BLaER1 (cell line): ENCODE measurements at regions not wholly inside any gene's neighbourhood (a gene's known extent, or its start where the extent isn't known, plus 50 kb on each side); places are given as distances from the start of the nearest gene placed in this dataset.

Experiments
- H3K27ac ChIP-seq: shearing (Covaris generic); formaldehyde crosslinking; 2 replicates; pipeline ENCODE4 v1.8.1; 2022
- H3K27me3 ChIP-seq: shearing (Covaris generic); formaldehyde crosslinking; 2 replicates; pipeline ENCODE4 v1.8.1; 2022
- H3K36me3 ChIP-seq: shearing (Covaris generic); formaldehyde crosslinking; 2 replicates; pipeline ENCODE4 v1.8.1; 2022
- H3K4me1 ChIP-seq: shearing (Covaris generic); formaldehyde crosslinking; 2 replicates; pipeline ENCODE4 v1.8.1; 2022
- H3K4me2 ChIP-seq: shearing (Covaris generic); formaldehyde crosslinking; 2 replicates; pipeline ENCODE4 v1.8.1; 2022
- H3K4me3 ChIP-seq: shearing (Covaris generic); formaldehyde crosslinking; 2 replicates; pipeline ENCODE4 v1.8.1; 2022
- H3K9ac ChIP-seq: shearing (Covaris generic); formaldehyde crosslinking; 2 replicates; pipeline ENCODE4 v1.8.1; 2022
- H3K9me3 ChIP-seq: shearing (Covaris generic); formaldehyde crosslinking; 2 replicates; pipeline ENCODE4 v1.8.1; 2022
- H4K20me1 ChIP-seq: shearing (Covaris generic); formaldehyde crosslinking; 2 replicates; pipeline ENCODE4 v1.8.1; 2022
- Cebpa-rat ChIP-seq: shearing (Covaris generic); IDR thresholded peaks from 2 replicates; pipeline ENCODE4 v1.8.1; 2022

DNA sequence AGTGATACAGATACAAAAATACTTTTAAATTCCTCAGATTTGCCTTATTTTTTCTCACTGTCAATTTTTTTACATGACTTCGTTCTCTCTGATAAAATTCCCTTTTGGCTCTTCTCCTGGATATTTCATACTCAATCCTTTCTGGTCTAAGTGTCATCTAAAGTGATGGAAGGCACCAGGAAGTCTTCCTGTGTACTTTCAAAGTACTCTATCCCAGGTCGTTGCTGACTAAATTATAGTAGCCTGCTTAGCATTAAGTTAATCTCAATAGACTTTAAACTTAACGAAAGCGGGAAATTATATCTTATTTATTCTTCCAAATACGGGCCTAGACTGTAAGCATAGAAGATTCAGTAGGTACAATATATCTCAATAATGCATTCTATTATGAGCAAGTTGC is 67.8 kb downstream of the CASP12 start:
- no peaks in the 10 kb centered on the region for H3K36me3 ChIP-seq
- no peak overlapping the region for H3K4me2 ChIP-seq
- no peaks in the 10 kb centered on the region for H3K4me1 ChIP-seq
- no peak for TF ChIP-seq Cebpa-rat
- no peak overlapping the region for H3K27ac ChIP-seq
- no peak overlapping the region for H3K9ac ChIP-seq
- H4K20me1 ChIP-seq, result no peaks in the 10 kb centered on the region
- no peak overlapping the region for H3K4me3 ChIP-seq
- H3K9me3 ChIP-seq, result no peaks in the 10 kb centered on the region
- no peaks in the 10 kb centered on the region for H3K27me3 ChIP-seq

- Histone ChIP-seq H3K9ac (no peak overlapping the region), H3K4me1 (no peaks in the 10 kb centered on the region), H3K27ac (no peak overlapping the region), H3K27me3 (no peaks in the 10 kb centered on the region), H3K4me3 (no peak overlapping the region), H3K4me2 (no peak overlapping the region), H3K36me3 (no peaks in the 10 kb centered on the region), H3K9me3 (no peaks in the 10 kb centered on the region), H4K20me1 (no peaks in the 10 kb centered on the region)
- TF ChIP-seq Cebpa-rat, result no peak
Observed at GRCh38 chr11:104830080-104830479, 68.2 kb downstream of the CASP12 start.

GRCh38 chr11:104826772-104827171 is 71.5 kb downstream of the CASP12 start:
- no peaks in the 10 kb centered on the region for H3K27me3 ChIP-seq
- H3K9ac ChIP-seq, result no peak overlapping the region
- no peaks in the 10 kb centered on the region for H3K9me3 ChIP-seq
- no peak overlapping the region for H3K4me3 ChIP-seq
- no peaks in the 10 kb centered on the region for H4K20me1 ChIP-seq
- H3K4me1 ChIP-seq, result no peaks in the 10 kb centered on the region
- H3K36me3 ChIP-seq, result no peaks in the 10 kb centered on the region
- no peak overlapping the region for H3K27ac ChIP-seq
- no peak for TF ChIP-seq Cebpa-rat
- H3K4me2 ChIP-seq, result no peak overlapping the region

GRCh38 chr11:104823657-104824056 is 74.6 kb downstream of the CASP12 start:
- Histone ChIP-seq H3K4me2 (no peak overlapping the region), H3K9me3 (no peaks in the 10 kb centered on the region), H3K36me3 (no peaks in the 10 kb centered on the region), H3K27ac (no peak overlapping the region), H4K20me1 (no peaks in the 10 kb centered on the region), H3K27me3 (no peaks in the 10 kb centered on the region), H3K4me1 (no peaks in the 10 kb centered on the region), H3K9ac (no peak overlapping the region), H3K4me3 (no peak overlapping the region)
- TF ChIP-seq Cebpa-rat, result no peak

- no peak for TF ChIP-seq Cebpa-rat
Observed at GRCh38 chr11:104820431-104820830, 77.8 kb downstream of the CASP12 start.

DNA sequence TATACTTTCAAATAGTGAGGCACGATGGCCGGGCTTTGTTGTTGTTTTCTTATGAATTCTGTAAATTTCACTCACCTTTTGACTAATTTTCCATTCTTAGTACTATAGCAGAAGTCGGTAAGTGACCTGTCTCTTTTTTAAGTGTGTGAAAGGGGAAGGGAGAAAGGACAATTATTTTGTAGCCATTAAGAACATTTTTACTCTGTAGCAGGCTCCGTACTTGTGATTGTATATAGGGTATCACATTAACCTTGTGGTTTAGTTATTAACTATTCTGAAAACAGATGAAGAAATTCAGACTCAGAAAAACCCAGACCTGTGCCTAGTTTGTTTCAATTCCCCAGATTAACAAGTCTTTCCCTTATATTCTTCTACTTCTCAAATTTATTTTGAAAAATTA is 78.7 kb downstream of the CASP12 start:
- no peaks in the 10 kb centered on the region for H3K27me3 ChIP-seq
- TF ChIP-seq Cebpa-rat, result no peak
- H3K9me3 ChIP-seq, result no peaks in the 10 kb centered on the region
- no peak overlapping the region for H3K4me3 ChIP-seq
- no peak overlapping the region for H3K4me2 ChIP-seq
- no peak overlapping the region for H3K9ac ChIP-seq
- H4K20me1 ChIP-seq, result no peaks in the 10 kb centered on the region
- H3K27ac ChIP-seq, result no peak overlapping the region
- H3K36me3 ChIP-seq, result no peaks in the 10 kb centered on the region
- no peaks in the 10 kb centered on the region for H3K4me1 ChIP-seq

More at GRCh38 chr11:104820431-104820830, 77.8 kb downstream of the CASP12 start:
- Histone ChIP-seq H3K4me2 (no peak overlapping the region), H3K27ac (no peak overlapping the region), H3K4me1 (no peaks in the 10 kb centered on the region), H3K27me3 (no peaks in the 10 kb centered on the region), H3K36me3 (no peaks in the 10 kb centered on the region), H3K4me3 (no peak overlapping the region), H3K9me3 (no peaks in the 10 kb centered on the region), H3K9ac (no peak overlapping the region), H4K20me1 (no peaks in the 10 kb centered on the region)

DNA sequence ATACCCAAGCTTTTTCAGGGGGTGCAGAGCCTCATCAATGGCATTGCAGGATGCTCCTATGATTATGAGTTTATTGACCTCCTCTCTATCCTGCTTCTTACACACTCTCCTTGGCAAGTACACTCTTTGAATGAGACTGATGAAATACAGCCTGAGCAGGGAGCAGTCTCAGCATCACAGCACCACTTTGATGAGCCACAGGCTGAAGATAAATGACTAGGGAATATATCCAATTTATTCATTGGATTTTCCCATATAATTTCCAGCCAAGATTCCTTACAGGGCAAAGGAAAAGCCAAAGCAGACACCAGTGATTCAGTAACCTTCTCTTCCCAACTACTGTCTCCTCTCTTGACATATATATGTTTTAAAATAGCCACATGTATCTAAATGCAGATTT is 79.2 kb downstream of the CASP12 start:
- Histone ChIP-seq H3K4me1 (no peaks in the 10 kb centered on the region), H3K4me2 (no peak overlapping the region), H3K36me3 (no peaks in the 10 kb centered on the region), H3K9ac (no peak overlapping the region), H3K27ac (no peak overlapping the region), H3K4me3 (no peak overlapping the region), H4K20me1 (no peaks in the 10 kb centered on the region), H3K27me3 (no peaks in the 10 kb centered on the region), H3K9me3 (no peaks in the 10 kb centered on the region)
- TF ChIP-seq Cebpa-rat, result no peak

GRCh38 chr11:104817973-104818372 is 80.3 kb downstream of the CASP12 start:
- no peak overlapping the region for H3K4me3 ChIP-seq
- no peaks in the 10 kb centered on the region for H4K20me1 ChIP-seq

DNA sequence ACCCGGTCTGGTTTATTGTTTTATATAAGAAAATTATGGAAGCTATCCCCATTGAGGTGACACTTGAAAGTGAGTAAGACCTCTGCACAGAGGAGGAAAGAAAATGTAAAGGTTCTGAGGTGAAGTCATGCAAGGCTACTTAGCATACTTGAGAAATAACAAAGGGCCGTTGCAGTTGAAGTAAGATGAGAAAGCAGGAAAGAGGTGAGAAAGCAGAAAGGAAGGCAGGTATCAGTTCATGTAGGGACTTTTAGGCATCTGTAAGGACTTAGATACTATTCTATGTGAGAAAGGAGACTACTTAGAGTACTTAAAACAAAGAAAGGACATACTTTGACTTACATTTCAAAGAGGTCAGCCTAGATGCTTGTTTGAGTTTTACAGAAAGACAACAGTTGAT is 84.7 kb downstream of the CASP12 start:
- Histone ChIP-seq H3K4me1 (no peaks in the 10 kb centered on the region), H3K4me2 (no peak overlapping the region), H3K9me3 (no peaks in the 10 kb centered on the region), H3K4me3 (no peak overlapping the region), H4K20me1 (no peaks in the 10 kb centered on the region), H3K27ac (no peak overlapping the region), H3K9ac (no peak overlapping the region), H3K27me3 (no peaks in the 10 kb centered on the region), H3K36me3 (no peaks in the 10 kb centered on the region)
- TF ChIP-seq Cebpa-rat, result no peak

More at GRCh38 chr11:104817973-104818372, 80.3 kb downstream of the CASP12 start:
- H3K9ac ChIP-seq, result no peak overlapping the region
- no peak overlapping the region for H3K27ac ChIP-seq
- H3K9me3 ChIP-seq, result no peaks in the 10 kb centered on the region
- TF ChIP-seq Cebpa-rat, result no peak
- H3K4me2 ChIP-seq, result no peak overlapping the region
- H3K27me3 ChIP-seq, result no peaks in the 10 kb centered on the region
- H3K36me3 ChIP-seq, result no peaks in the 10 kb centered on the region
- H3K4me1 ChIP-seq, result no peaks in the 10 kb centered on the region

DNA sequence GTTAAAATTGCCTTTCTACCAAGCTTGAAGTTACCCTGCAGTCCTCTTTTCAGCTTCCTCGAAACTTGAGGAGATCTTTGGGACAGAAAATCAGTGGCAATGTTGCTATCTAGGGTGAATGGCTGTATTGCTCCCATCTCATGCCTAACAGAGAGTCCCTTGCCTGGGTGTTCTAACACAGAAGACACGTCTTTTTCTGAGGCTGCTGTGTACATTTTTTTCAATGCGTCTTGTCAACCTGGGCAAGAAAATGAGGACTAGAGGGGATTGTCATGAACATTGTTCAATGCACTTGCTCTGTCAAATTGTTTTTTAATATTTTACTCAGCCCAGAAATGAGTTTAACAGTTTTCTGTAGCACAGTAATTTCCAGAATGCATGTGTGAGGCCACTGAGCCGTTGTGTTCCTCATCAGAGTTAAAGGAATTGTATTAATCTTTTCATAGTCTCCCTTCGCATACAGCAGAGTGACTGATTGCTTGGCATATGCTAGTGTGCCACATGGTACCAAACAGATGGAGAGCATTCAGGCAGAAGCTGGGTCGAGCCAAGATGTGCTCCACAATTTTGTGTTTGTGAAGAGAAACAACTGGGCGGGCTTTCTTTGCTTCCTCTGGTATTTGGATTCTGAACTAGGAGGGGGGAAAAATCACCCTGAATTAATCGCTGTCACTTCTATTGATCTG is 86.0 kb downstream of the CASP12 start:
- Histone ChIP-seq H3K36me3 (no peaks in the 10 kb centered on the region), H3K27ac (no peak overlapping the region), H4K20me1 (no peaks in the 10 kb centered on the region), H3K27me3 (no peaks in the 10 kb centered on the region), H3K9me3 (no peaks in the 10 kb centered on the region), H3K4me1 (no peaks in the 10 kb centered on the region), H3K4me2 (no peak overlapping the region), H3K4me3 (no peak overlapping the region), H3K9ac (no peak overlapping the region)
- TF ChIP-seq Cebpa-rat, result no peak

GRCh38 chr11:104803776-104804175 is 94.5 kb downstream of the CASP12 start:
- Histone ChIP-seq H3K36me3 (no peaks in the 10 kb centered on the region), H4K20me1 (no peaks in the 10 kb centered on the region), H3K4me2 (no peak overlapping the region), H3K9ac (no peak overlapping the region), H3K4me1 (no peaks in the 10 kb centered on the region), H3K9me3 (no peaks in the 10 kb centered on the region), H3K27me3 (no peaks in the 10 kb centered on the region), H3K4me3 (no peak overlapping the region), H3K27ac (no peak overlapping the region)
- no peak for TF ChIP-seq Cebpa-rat
